ENCODE measurements at regions not wholly inside any gene's neighbourhood (a gene's known extent, or its start where the extent isn't known, plus 50 kb on each side); places are given as distances from the start of the nearest gene placed in this dataset.

- WGBS, 2 experiments (ENCODE audit: extremely low coverage in 1 of 2, insufficient coverage in 1 of 2, insufficient read length in 1 of 2, insufficient replicate concordance in 2 of 2, low coverage in 1 of 2, low lambda C conversion rate in 2 of 2, missing lambda C conversion rate in 1 of 2): 93% methylated on average over 10 of the region's 10 CpGs; no CpG with 5 or more reads in 1 of the 2 experiments
- no peak overlapping the region for H3K18ac ChIP-seq (ENCODE audit: extremely low read depth, low read length)
- no peak overlapping the region for H3K4me2 ChIP-seq (ENCODE audit: insufficient read depth in 1 of 2, low read depth in 2 of 2, low read length in 2 of 2)
- H3K9me3 ChIP-seq (ENCODE audit: insufficient read depth in 2 of 2, low read depth in 1 of 2, low read length in 1 of 2): no peaks in the 10 kb centered on the region
- no peak overlapping the region for H3K4ac ChIP-seq (replicated peaks; ENCODE audit: insufficient read length, low read depth, low read length)
- peaks cover 0 to 4% (median 0%) of the 10 kb centered on the region in 4 experiments; a peak in 1 of 7 replicates for H3K4me1 ChIP-seq (replicated peaks in 1 of 4; ENCODE audit: control insufficient read depth in 3 of 4, insufficient read depth in 4 of 4, low read length in 3 of 4)
- H2BK15ac ChIP-seq (ENCODE audit: low read length): no peak overlapping the region
- H3K23ac ChIP-seq (ENCODE audit: insufficient read length): no peak overlapping the region
- H2BK120ac ChIP-seq (replicated peaks; ENCODE audit: low read depth, low read length): no peak overlapping the region
- no peaks in the 10 kb centered on the region for H3K23me2 ChIP-seq (ENCODE audit: low read depth, low read length)
- no peak overlapping the region for H2BK5ac ChIP-seq (ENCODE audit: low read depth, low read length)
- H4K20me1 ChIP-seq (replicated peaks in 1 of 2; ENCODE audit: control insufficient read depth in 1 of 2, insufficient read depth in 2 of 2, low read length in 2 of 2): no peaks in the 10 kb centered on the region
- no peak overlapping the region for H3K56ac ChIP-seq (replicated peaks; ENCODE audit: insufficient read length, low read depth, low read length)
- no peak overlapping the region for H3K27ac ChIP-seq (ENCODE audit: low read depth, low read length)
- FAIRE-seq: no peak
- ChIA-PET CTCF (ENCODE audit: partially characterized antibody) (interaction anchor here (0.8 to 1.1 kb wide), 2 partner anchors 131 to 233 kb away, joined by 3 to 4 read pairs; no protein-coding TSS in a partner anchor), POLR2A (ENCODE audit: partially characterized antibody) (no interaction called here)
- no peaks in the 10 kb centered on the region for H3K79me1 ChIP-seq (ENCODE audit: low read depth, low read length)
- no peaks in the 10 kb centered on the region for H3K27me3 ChIP-seq (replicated peaks in 1 of 4; ENCODE audit: control insufficient read depth in 3 of 4, extremely low read depth in 1 of 4, insufficient read depth in 3 of 4, low read length in 3 of 4)
- H4K91ac ChIP-seq (replicated peaks; ENCODE audit: insufficient read length, low read length): no peak overlapping the region
- H3K4me3 ChIP-seq (ENCODE audit: extremely low read depth in 1 of 4, insufficient read depth in 2 of 4, low read depth in 3 of 4, low read length in 4 of 4): no peak overlapping the region
- H2AFZ ChIP-seq (ENCODE audit: low read length): peak overlapping the region; percentile 85; the same call in 1 of the 2 replicates
- no peak overlapping the region for H3K14ac ChIP-seq (ENCODE audit: insufficient read length)
- H3K36me3 ChIP-seq (ENCODE audit: control insufficient read depth in 2 of 4, insufficient read depth in 4 of 4, low read length in 3 of 4): no peaks in the 10 kb centered on the region
- H4K8ac ChIP-seq (ENCODE audit: extremely low read depth, insufficient read depth, low read length): no peak overlapping the region
- TF ChIP-seq RAD21 (IDR thresholded peaks at IDR 0.05 in 1 of 2, conservative IDR thresholded peaks at IDR 0.05 in 1 of 2; ENCODE audit: low read depth in 2 of 2, low read length in 2 of 2): 0 out of 4 replicates have a peak, but pooled peaks of 1 of the 2 experiments have one; percentile 3
- TF ChIP-seq YY1 (IDR thresholded peaks at IDR 0.05; ENCODE audit: low read depth, low read length): no peak
- H3K9ac ChIP-seq (replicated peaks in 1 of 4; ENCODE audit: extremely low read depth in 1 of 4, low read depth in 3 of 4, low read length in 3 of 4): no peak overlapping the region
- no peak overlapping the region for H2BK12ac ChIP-seq (ENCODE audit: low read depth, low read length)
- no peak overlapping the region for H4K5ac ChIP-seq (ENCODE audit: insufficient read length, low read depth, low read length)
- no peak overlapping the region for H2BK20ac ChIP-seq (ENCODE audit: low read length)
- H2AK5ac ChIP-seq (ENCODE audit: low read depth, low read length): no peak overlapping the region
- no peak for DNase-seq (ENCODE audit: low read depth in 1 of 2, low spot score in 2 of 2)
- no peaks in the 10 kb centered on the region for H3K79me2 ChIP-seq (ENCODE audit: control insufficient read depth in 1 of 2, insufficient read depth in 2 of 2, low read length in 2 of 2)
Observed at GRCh38 chr18:69157906-69158305, 242.8 kb upstream of the DOK6 start.

All from H1 (cell line).